OCI-LY7 (cell line): ENCODE measurements at regions not wholly inside any gene's neighbourhood (a gene's known extent, or its start where the extent isn't known, plus 50 kb on each side); places are given as distances from the start of the nearest gene placed in this dataset.
"Not testable (repeated sequence)": the region's sequence is repeated elsewhere in the genome, so short reads cannot be mapped to it uniquely, and the experiment has no call there.

ENCODE experiments used
- BruUV-seq: library from RNA; stranded (reverse); fragments of 400-500 nt; replicated peaks from 2 replicates; lab custom pipeline; 2021; lab: Mats Ljungman, UMichigan
- CTCF ChIA-PET: fragments of 300-600 bp; sonication (Branson Sonifier 250); formaldehyde crosslinking; loops from one replicate; lab custom pipeline; 2022; ENCODE audit warnings: antibody characterized with exemption; ENCODE audit not compliant: unreplicated experiment; lab: Charles Lee
- POLR2A ChIA-PET: fragments of 300-600 bp; sonication (Branson Sonifier 250); formaldehyde crosslinking; loops from one replicate; lab custom pipeline; 2022; ENCODE audit warnings: antibody characterized with exemption; lab: Charles Lee
- DNase-seq: peaks from one replicate; pipeline ENCODE4 v3.0.0-alpha.2; 2015; ENCODE audit warnings: low spot score
- H2AFZ ChIP-seq: fragments of 200-600 bp; sonication (generic), shearing (Covaris generic); 2 replicates; pipeline ENCODE4 v1.6.1; 2014; ENCODE audit warnings: mild to moderate bottlenecking, antibody characterized with exemption, low read length, moderate library complexity
- H3K27ac ChIP-seq: fragments of 200-600 bp; sonication (generic); 2 replicates; pipeline ENCODE4 v1.5.1; 2014; ENCODE audit warnings: mixed run types, low read depth, mild to moderate bottlenecking, moderate library complexity, low read length, inconsistent platforms; ENCODE audit not compliant: poor library complexity, severe bottlenecking
- H3K36me3 ChIP-seq: fragments of 200-600 bp; sonication (generic); 2 replicates; pipeline ENCODE4 v1.6.1; 2014; ENCODE audit warnings: mild to moderate bottlenecking, antibody characterized with exemption, low read length, moderate library complexity, mixed read lengths; ENCODE audit not compliant: insufficient read depth
- H3K4me1 ChIP-seq: fragments of 200-600 bp; sonication (generic); 2 replicates; pipeline ENCODE4 v1.5.1; 2014; ENCODE audit warnings: mild to moderate bottlenecking, low read length; ENCODE audit not compliant: insufficient read depth, poor library complexity, severe bottlenecking
- H3K4me2 ChIP-seq: fragments of 200-600 bp; sonication (generic); 2 replicates; pipeline ENCODE4 v1.6.1; 2014; ENCODE audit warnings: mild to moderate bottlenecking, low read length
- H3K4me3 ChIP-seq: fragments of 200-600 bp; sonication (generic); 2 replicates; pipeline ENCODE4 v1.5.1; 2014; ENCODE audit warnings: mild to moderate bottlenecking, low read depth, low read length; ENCODE audit not compliant: poor library complexity, severe bottlenecking
- H3K79me2 ChIP-seq: fragments of 200-600 bp; sonication (generic); 2 replicates; pipeline ENCODE4 v1.6.1; 2016; ENCODE audit warnings: low read depth, mild to moderate bottlenecking, low read length, moderate library complexity, mixed read lengths; ENCODE audit not compliant: insufficient read depth
- H3K9me2 ChIP-seq: fragments of 200-600 bp; sonication (generic); 2 replicates; pipeline ENCODE4 v1.6.1; 2016; ENCODE audit warnings: mild to moderate bottlenecking, low read length, mixed read lengths; ENCODE audit not compliant: insufficient read depth
- H3K9me3 ChIP-seq: fragments of 200-600 bp; sonication (generic); 2 replicates; pipeline ENCODE4 v1.6.1; 2014; ENCODE audit warnings: mild to moderate bottlenecking, mixed run types, low read length, mixed read lengths
- H4K20me1 ChIP-seq: fragments of 200-600 bp; sonication (generic); 2 replicates; pipeline ENCODE4 v1.6.1; 2014; ENCODE audit warnings: mild to moderate bottlenecking, antibody characterized with exemption, low read length, moderate library complexity, mixed read lengths; ENCODE audit not compliant: insufficient read depth
- CTCF ChIP-seq: fragments of 200-600 bp; sonication (generic); conservative IDR thresholded peaks from 2 replicates; pipeline ENCODE4 v1.5.1; 2014; ENCODE audit warnings: mild to moderate bottlenecking, antibody characterized with exemption, low read length, moderate library complexity, mixed read lengths
- EZH2phosphoT487 ChIP-seq: fragments of 200-600 bp; sonication (generic); IDR thresholded peaks from 2 replicates; pipeline ENCODE4 v1.6.1; 2018; ENCODE audit warnings: low read depth, borderline replicate concordance, mild to moderate bottlenecking, mixed run types, antibody characterized with exemption, low read length, moderate library complexity, mixed read lengths
- intact Hi-C: fragments of 100-400 bp; cut with micrococcal nuclease; formaldehyde crosslinking; loops from one replicate; pipeline ENCODE4 v1.10.0; 2022; ENCODE audit not compliant: unreplicated experiment

- H3K4me2 ChIP-seq, result no peak overlapping the region
- H2AFZ ChIP-seq, result no peak overlapping the region
- no TSS peak for BruUV-seq
- no peaks in the 10 kb centered on the region for H3K9me2 ChIP-seq
- ChIA-PET POLR2A (no interaction called here), CTCF (no interaction called here)
- H3K4me1 ChIP-seq, result no peaks in the 10 kb centered on the region
- intact Hi-C loops, result no loop called here
- no peaks in the 10 kb centered on the region for H3K36me3 ChIP-seq
- no peak for DNase-seq
- no peaks in the 10 kb centered on the region for H3K9me3 ChIP-seq
- H4K20me1 ChIP-seq, result no peaks in the 10 kb centered on the region
- H3K79me2 ChIP-seq, result no peaks in the 10 kb centered on the region
- TF ChIP-seq EZH2phosphoT487, result no peak
- no peak for TF ChIP-seq CTCF
- no peak overlapping the region for H3K4me3 ChIP-seq
- H3K27ac ChIP-seq, result no peak overlapping the region
Observed at GRCh38 chr20:29744071-29744470, 1513.4 kb upstream of the DEFB115 start.

GRCh38 chr20:29745534-29746245 is 1511.8 kb upstream of the DEFB115 start:
- H3K9me3 ChIP-seq, CTCF ChIA-PET, H3K4me3 ChIP-seq, H2AFZ ChIP-seq, intact Hi-C loops, H3K36me3 ChIP-seq, POLR2A ChIA-PET, H3K4me2 ChIP-seq, H4K20me1 ChIP-seq, BruUV-seq, H3K27ac ChIP-seq, H3K79me2 ChIP-seq, DNase-seq, H3K9me2 ChIP-seq, H3K4me1 ChIP-seq: not testable (repeated sequence)

GRCh38 chr20:29750268-29750899 is 1507.1 kb upstream of the DEFB115 start:
- H2AFZ ChIP-seq, result no peak overlapping the region
- intact Hi-C loops, result no loop called here
- no peak overlapping the region for H3K4me3 ChIP-seq
- CTCF ChIA-PET, result no interaction called here
- H3K79me2 ChIP-seq, result no peaks in the 10 kb centered on the region
- DNase-seq, result no peak
- POLR2A ChIA-PET, result no interaction called here
- H3K9me3 ChIP-seq, result no peaks in the 10 kb centered on the region
- no peak overlapping the region for H3K27ac ChIP-seq
- no peaks in the 10 kb centered on the region for H4K20me1 ChIP-seq
- H3K4me2 ChIP-seq, result no peak overlapping the region
- TF ChIP-seq EZH2phosphoT487 (no peak), CTCF (no peak)
- BruUV-seq, result no TSS peak
- no peaks in the 10 kb centered on the region for H3K36me3 ChIP-seq
- H3K4me1 ChIP-seq, result no peaks in the 10 kb centered on the region
- H3K9me2 ChIP-seq, result no peaks in the 10 kb centered on the region

- BruUV-seq, H3K79me2 ChIP-seq, H3K9me3 ChIP-seq, H3K36me3 ChIP-seq, H4K20me1 ChIP-seq, DNase-seq, H3K9me2 ChIP-seq, H3K4me2 ChIP-seq, H3K4me3 ChIP-seq, CTCF ChIA-PET, H3K27ac ChIP-seq, intact Hi-C loops, H2AFZ ChIP-seq, H3K4me1 ChIP-seq, POLR2A ChIA-PET: not testable (repeated sequence)
Observed at GRCh38 chr20:29752644-29753425, 1504.6 kb upstream of the DEFB115 start.

GRCh38 chr20:29753426-29753746 is 1504.1 kb upstream of the DEFB115 start:
- DNase-seq, BruUV-seq, POLR2A ChIA-PET, H3K9me3 ChIP-seq, H3K4me2 ChIP-seq, H3K36me3 ChIP-seq, H2AFZ ChIP-seq, H3K4me1 ChIP-seq, intact Hi-C loops, H3K27ac ChIP-seq, H4K20me1 ChIP-seq, H3K9me2 ChIP-seq, CTCF ChIA-PET, H3K79me2 ChIP-seq, H3K4me3 ChIP-seq: not testable (repeated sequence)
